ENCODE measurements at regions not wholly inside any gene's neighbourhood (a gene's known extent, or its start where the extent isn't known, plus 50 kb on each side); places are given as distances from the start of the nearest gene placed in this dataset.

DNA sequence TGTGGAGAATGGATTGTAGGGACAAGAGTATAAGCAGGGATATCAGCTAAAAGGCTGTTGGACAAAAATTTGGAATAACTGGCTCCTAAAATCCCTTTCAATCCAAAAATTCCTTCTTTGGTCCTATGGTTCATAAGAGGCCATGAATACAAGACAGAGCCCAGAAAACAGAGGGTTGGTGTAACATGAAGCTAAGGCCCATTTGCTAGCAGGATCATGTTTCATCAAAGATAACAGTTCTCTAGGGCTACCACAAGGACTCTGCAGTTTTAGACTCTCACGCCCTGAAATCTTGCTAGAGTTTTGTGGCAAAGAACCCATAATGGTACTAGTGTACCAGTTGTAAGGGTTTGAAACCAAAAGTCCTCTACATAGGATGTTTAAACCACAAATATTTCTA, 327.8 kb upstream of the TBX18 start:
- ATAC-seq (ENCODE audit: insufficient read depth, low FRiP score): no peak
- TF ChIP-seq, protein P1, sequence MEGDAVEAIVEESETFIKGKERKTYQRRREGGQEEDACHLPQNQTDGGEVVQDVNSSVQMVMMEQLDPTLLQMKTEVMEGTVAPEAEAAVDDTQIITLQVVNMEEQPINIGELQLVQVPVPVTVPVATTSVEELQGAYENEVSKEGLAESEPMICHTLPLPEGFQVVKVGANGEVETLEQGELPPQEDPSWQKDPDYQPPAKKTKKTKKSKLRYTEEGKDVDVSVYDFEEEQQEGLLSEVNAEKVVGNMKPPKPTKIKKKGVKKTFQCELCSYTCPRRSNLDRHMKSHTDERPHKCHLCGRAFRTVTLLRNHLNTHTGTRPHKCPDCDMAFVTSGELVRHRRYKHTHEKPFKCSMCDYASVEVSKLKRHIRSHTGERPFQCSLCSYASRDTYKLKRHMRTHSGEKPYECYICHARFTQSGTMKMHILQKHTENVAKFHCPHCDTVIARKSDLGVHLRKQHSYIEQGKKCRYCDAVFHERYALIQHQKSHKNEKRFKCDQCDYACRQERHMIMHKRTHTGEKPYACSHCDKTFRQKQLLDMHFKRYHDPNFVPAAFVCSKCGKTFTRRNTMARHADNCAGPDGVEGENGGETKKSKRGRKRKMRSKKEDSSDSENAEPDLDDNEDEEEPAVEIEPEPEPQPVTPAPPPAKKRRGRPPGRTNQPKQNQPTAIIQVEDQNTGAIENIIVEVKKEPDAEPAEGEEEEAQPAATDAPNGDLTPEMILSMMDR (IDR thresholded peaks at IDR 0.05; ENCODE audit: control extremely low read depth, extremely low read depth): no peak
- no peak overlapping the region for H3K4me3 ChIP-seq
- H3K36me3 ChIP-seq (ENCODE audit: control insufficient read depth in 4 of 4, insufficient read depth in 4 of 4, low read length in 4 of 4): no peaks in the 10 kb centered on the region
- no peak overlapping the region for H3K27ac ChIP-seq (ENCODE audit: low read depth in 1 of 2, low read length in 1 of 2)
- no peak for DNase-seq
- H3K9ac ChIP-seq (ENCODE audit: insufficient read depth in 1 of 2, low read length in 2 of 2): no peak overlapping the region
- WGBS, 2 donors: 40 to 81% methylated on average over 1 of the region's 1 CpG
- no peaks in the 10 kb centered on the region for H3K4me1 ChIP-seq (ENCODE audit: control insufficient read depth in 5 of 5, insufficient read depth in 5 of 5, low read length in 5 of 5)
- no peaks in the 10 kb centered on the region for H3K27me3 ChIP-seq (ENCODE audit: control insufficient read depth in 3 of 3, insufficient read depth in 3 of 3, low read length in 2 of 3)
- H3K9me3 ChIP-seq (ENCODE audit: control insufficient read depth in 4 of 4, insufficient read depth in 3 of 4, low read length in 3 of 4): peaks cover 0 to 8% (median 3%) of the 10 kb centered on the region in 4 donors

DNA sequence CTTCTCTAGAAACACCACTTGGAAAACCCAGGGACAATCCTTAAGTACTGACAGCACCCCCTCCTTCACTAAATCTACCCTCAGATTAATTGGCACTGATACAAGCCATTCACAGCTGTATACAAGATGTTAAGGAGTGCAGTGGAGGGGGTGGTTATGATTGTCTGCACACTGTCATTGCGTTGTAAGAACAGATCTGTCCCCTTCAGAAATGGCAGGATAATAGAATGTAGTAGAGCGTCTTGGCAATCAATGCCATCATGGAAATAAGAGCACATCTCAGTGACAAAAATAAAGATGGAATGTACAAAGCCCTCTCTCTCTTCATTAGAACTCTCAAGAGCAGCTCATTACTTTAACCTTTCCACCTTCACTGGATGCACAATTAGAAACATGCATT, 324.9 kb upstream of the TBX18 start:
- DNase-seq (no peak), ATAC-seq (ENCODE audit: insufficient read depth, low FRiP score) (no peak)
- TF ChIP-seq, protein P1 (IDR thresholded peaks at IDR 0.05; ENCODE audit: control extremely low read depth, extremely low read depth): no peak
- no peak overlapping the region for H3K4me3 ChIP-seq
- no peaks in the 10 kb centered on the region for H3K36me3 ChIP-seq (ENCODE audit: control insufficient read depth in 4 of 4, insufficient read depth in 4 of 4, low read length in 4 of 4)
- H3K4me1 ChIP-seq (ENCODE audit: control insufficient read depth in 5 of 5, insufficient read depth in 5 of 5, low read length in 5 of 5): no peaks in the 10 kb centered on the region
- H3K9me3 ChIP-seq (ENCODE audit: control insufficient read depth in 4 of 4, insufficient read depth in 3 of 4, low read length in 3 of 4): peaks cover 0 to 3% (median under 1%) of the 10 kb centered on the region in 4 donors
- no peak overlapping the region for H3K27ac ChIP-seq (ENCODE audit: low read depth in 1 of 2, low read length in 1 of 2)
- H3K9ac ChIP-seq (ENCODE audit: insufficient read depth in 1 of 2, low read length in 2 of 2): no peak overlapping the region
- 91 to 96% methylated on average over 2 of the region's 2 CpGs for WGBS, 2 donors
- no peaks in the 10 kb centered on the region for H3K27me3 ChIP-seq (ENCODE audit: control insufficient read depth in 3 of 3, insufficient read depth in 3 of 3, low read length in 2 of 3)

DNA sequence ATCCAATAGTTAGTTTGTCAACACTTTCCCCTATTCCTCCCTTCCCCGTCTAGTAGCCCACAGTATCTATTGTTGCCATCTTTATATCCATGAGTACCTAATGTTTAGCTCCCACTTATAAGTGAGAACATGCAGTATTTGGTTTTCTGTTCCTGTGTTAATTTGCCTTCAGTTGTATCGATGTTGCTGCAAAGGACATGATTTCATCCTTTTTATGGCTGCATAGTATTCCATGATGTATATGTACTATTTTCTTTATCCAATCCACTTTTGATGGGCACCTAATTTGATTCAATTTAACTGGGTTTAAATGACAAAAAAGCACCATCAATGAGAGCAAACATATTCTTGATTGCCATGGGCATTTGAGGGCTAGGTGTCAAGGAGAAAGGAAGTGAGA, 321.5 kb upstream of the TBX18 start:
- ATAC-seq (ENCODE audit: insufficient read depth, low FRiP score) (no peak), DNase-seq (no peak)
- 89 to 93% methylated on average over 2 of the region's 2 CpGs for WGBS, 2 donors
- Histone ChIP-seq H3K27me3 (ENCODE audit: control insufficient read depth in 3 of 3, insufficient read depth in 3 of 3, low read length in 2 of 3) (no peaks in the 10 kb centered on the region), H3K4me3 (no peak overlapping the region), H3K36me3 (ENCODE audit: control insufficient read depth in 4 of 4, insufficient read depth in 4 of 4, low read length in 4 of 4) (no peaks in the 10 kb centered on the region), H3K9me3 (ENCODE audit: control insufficient read depth in 4 of 4, insufficient read depth in 3 of 4, low read length in 3 of 4) (peaks cover 0 to 3% (median under 1%) of the 10 kb centered on the region in 4 donors), H3K9ac (ENCODE audit: insufficient read depth in 1 of 2, low read length in 2 of 2) (no peak overlapping the region), H3K27ac (ENCODE audit: low read depth in 1 of 2, low read length in 1 of 2) (no peak overlapping the region), H3K4me1 (ENCODE audit: control insufficient read depth in 5 of 5, insufficient read depth in 5 of 5, low read length in 5 of 5) (no peaks in the 10 kb centered on the region)
- TF ChIP-seq, protein P1 (IDR thresholded peaks at IDR 0.05; ENCODE audit: control extremely low read depth, extremely low read depth): no peak

DNA sequence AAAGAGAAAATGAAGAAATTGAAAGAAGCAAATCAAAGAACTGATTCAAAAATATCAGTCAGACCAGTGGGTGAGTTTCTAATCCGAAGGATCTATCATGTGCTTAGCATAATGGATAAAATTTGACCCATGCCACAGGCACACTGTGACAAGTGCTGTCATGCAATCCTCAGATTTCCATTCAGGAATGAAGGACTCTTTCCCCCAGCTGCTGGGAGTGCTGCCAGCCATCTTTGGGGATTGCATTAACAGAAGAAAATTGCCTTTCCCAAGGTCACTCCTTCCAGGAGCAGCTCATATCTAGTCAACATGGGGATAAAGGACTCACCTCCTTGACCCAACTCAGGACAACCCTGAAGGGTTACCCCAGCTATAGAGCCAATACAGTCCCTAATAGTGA, 316.7 kb upstream of the TBX18 start:
- 76 to 82% methylated on average over 1 of the region's 1 CpG for WGBS, 2 donors
- H3K27ac ChIP-seq (ENCODE audit: low read depth in 1 of 2, low read length in 1 of 2): no peak overlapping the region
- peaks cover 0 to 3% (median 0%) of the 10 kb centered on the region in 4 donors for H3K9me3 ChIP-seq (ENCODE audit: control insufficient read depth in 4 of 4, insufficient read depth in 3 of 4, low read length in 3 of 4)
- H3K27me3 ChIP-seq (ENCODE audit: control insufficient read depth in 3 of 3, insufficient read depth in 3 of 3, low read length in 2 of 3): no peaks in the 10 kb centered on the region
- H3K4me1 ChIP-seq (ENCODE audit: control insufficient read depth in 5 of 5, insufficient read depth in 5 of 5, low read length in 5 of 5): no peaks in the 10 kb centered on the region
- no peaks in the 10 kb centered on the region for H3K36me3 ChIP-seq (ENCODE audit: control insufficient read depth in 4 of 4, insufficient read depth in 4 of 4, low read length in 4 of 4)
- no peak overlapping the region for H3K9ac ChIP-seq (ENCODE audit: insufficient read depth in 1 of 2, low read length in 2 of 2)
- H3K4me3 ChIP-seq: no peak overlapping the region
- TF ChIP-seq, protein P1 (IDR thresholded peaks at IDR 0.05; ENCODE audit: control extremely low read depth, extremely low read depth): no peak
- DNase-seq (no peak), ATAC-seq (ENCODE audit: insufficient read depth, low FRiP score) (no peak)

All from lung (tissue), 11 donors.